Esophagus (tissue), 2 donors: ENCODE measurements at regions not wholly inside any gene's neighbourhood (a gene's known extent, or its start where the extent isn't known, plus 50 kb on each side); places are given as distances from the start of the nearest gene placed in this dataset.
"Not testable (repeated sequence)": the region's sequence is repeated elsewhere in the genome, so short reads cannot be mapped to it uniquely, and the experiment has no call there.

Experiments
- H3K27ac ChIP-seq, 2 donors: one replicate each; pipeline ENCODE4 v1.5.1; 2013; ENCODE audit warnings: low read depth in 2 of 2, mild to moderate bottlenecking in 2 of 2, inconsistent platforms in 1 of 2, low read length in 1 of 2, moderate library complexity in 1 of 2
- H3K27me3 ChIP-seq, 2 donors: one replicate each; pipeline ENCODE4 v1.6.1; 2013; ENCODE audit warnings: low read length in 2 of 2, control low read depth in 1 of 2, mild to moderate bottlenecking in 1 of 2; ENCODE audit not compliant: insufficient read depth in 2 of 2, control insufficient read depth in 1 of 2
- H3K36me3 ChIP-seq, 2 donors: one replicate each; pipeline ENCODE4 v1.6.1; 2013; ENCODE audit warnings: low read length in 1 of 2; ENCODE audit not compliant: control insufficient read depth in 2 of 2, insufficient read depth in 2 of 2
- H3K4me1 ChIP-seq, 2 donors: one replicate each; pipeline ENCODE4 v1.6.1; 2013; ENCODE audit warnings: low read length in 1 of 2; ENCODE audit not compliant: control insufficient read depth in 2 of 2, insufficient read depth in 2 of 2
- H3K4me3 ChIP-seq, 2 donors: one replicate each; pipeline ENCODE4 v1.5.1; 2013; ENCODE audit warnings: low read length in 2 of 2, mild to moderate bottlenecking in 2 of 2, low read depth in 1 of 2, moderate library complexity in 1 of 2
- H3K9me3 ChIP-seq, 2 donors: one replicate each; pipeline ENCODE4 v1.6.1; 2013; ENCODE audit warnings: mild to moderate bottlenecking in 2 of 2, low read depth in 1 of 2, low read length in 1 of 2, moderate library complexity in 1 of 2; ENCODE audit not compliant: control insufficient read depth in 2 of 2, insufficient read depth in 1 of 2
- WGBS, 2 donors: extraction: QIAGEN DNeasy Blood & Tissue Kit; methylation state at CpG; one replicate each; pipeline ENCODE4 v1.1.7; 2013; 5-methylcytosine and 5-hydroxymethylcytosine counted together
- donor health status: healthy with polysubstance abuse.
- donor health status: Bipolar disorder and iron deficiency.

DNA sequence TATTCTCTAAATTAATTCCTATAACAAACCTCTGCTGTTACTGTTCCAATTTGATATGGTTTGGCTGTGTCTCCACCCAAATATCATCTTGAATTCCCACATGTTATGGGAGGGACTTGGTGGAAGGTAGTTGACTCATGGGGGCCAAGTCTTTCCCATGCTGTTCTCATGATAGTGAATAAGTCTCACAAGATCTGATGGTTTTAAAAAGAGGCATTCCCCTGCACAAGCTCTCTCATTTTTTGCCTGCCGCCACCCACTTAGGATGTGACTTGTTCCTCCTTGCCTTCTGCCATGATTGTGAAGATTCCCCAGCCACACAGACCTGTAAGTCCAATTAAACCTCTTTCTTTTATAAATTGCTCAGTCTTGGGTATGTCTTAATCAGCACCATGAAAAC is 104.3 kb upstream of the SLC25A48 start:
- not testable (repeated sequence) for H3K4me1 ChIP-seq, H3K4me3 ChIP-seq, H3K27ac ChIP-seq, H3K36me3 ChIP-seq, H3K27me3 ChIP-seq, H3K9me3 ChIP-seq
- WGBS, 2 donors, result 95 to 96% methylated on average over 1 of the region's 1 CpG

DNA sequence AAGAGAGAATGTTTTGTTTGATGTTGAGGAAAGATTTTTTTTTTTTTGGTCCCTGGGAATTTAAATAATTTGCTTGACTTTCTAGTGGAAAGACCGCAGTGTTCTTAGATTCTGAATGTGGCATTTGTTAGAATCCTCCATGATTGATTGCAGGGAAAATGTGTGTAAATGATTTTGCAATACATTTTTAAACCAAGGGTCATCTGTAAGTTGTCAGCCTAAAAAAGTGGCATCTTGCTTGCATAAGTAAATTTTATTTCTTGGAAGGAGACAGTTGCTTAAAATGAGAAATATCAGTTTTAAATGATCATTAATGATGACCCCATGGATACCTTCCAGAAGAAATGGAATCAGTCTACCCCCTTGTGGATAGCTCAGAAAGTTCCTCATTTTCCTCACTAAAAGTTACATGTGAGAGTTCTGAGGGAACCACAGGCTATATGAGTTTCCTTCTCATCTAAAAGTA is 105.1 kb upstream of the SLC25A48 start:
- Histone ChIP-seq H3K4me1 (peaks cover 4 to 5% of the 10 kb centered on the region in 2 donors), H3K36me3 (no peaks in the 10 kb centered on the region), H3K27me3 (no peaks in the 10 kb centered on the region), H3K4me3 (no peak overlapping the region), H3K27ac (no peak overlapping the region), H3K9me3 (no peaks in the 10 kb centered on the region)
- WGBS, 2 donors, result 54 to 69% methylated on average over 1 of the region's 1 CpG

DNA sequence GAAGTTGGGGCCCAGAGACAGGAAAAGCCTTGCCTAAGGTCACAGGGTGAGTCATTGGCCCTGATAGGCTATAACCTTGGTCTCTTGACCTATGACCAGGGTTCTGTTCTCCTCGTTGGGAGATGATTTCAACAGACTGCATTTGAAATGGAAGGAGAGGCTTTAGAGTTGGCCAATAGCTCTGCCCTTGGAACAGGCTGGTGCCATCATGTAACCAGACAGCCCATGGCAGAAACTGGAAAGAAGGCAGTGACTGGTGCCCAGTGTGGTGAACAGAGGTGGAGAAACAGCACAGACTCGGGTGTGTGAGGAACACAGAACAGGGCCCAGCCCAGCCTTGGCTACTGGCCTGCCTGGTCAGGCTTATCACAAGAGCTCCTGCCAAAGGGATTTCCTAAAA is 109.8 kb upstream of the SLC25A48 start:
- H3K9me3 ChIP-seq, result no peaks in the 10 kb centered on the region
- H3K27me3 ChIP-seq, result no peaks in the 10 kb centered on the region
- no peak overlapping the region for H3K4me3 ChIP-seq
- no peak overlapping the region for H3K27ac ChIP-seq
- H3K4me1 ChIP-seq, result peaks cover 7 to 9% of the 10 kb centered on the region in 2 donors
- H3K36me3 ChIP-seq, result no peaks in the 10 kb centered on the region
- 33 to 43% methylated on average over 2 of the region's 2 CpGs for WGBS, 2 donors

- 55 to 61% methylated on average over 2 of the region's 2 CpGs for WGBS, 2 donors
- Histone ChIP-seq H3K9me3 (no peaks in the 10 kb centered on the region), H3K4me1 (peaks cover 10% of the 10 kb centered on the region in 2 donors), H3K27me3 (no peaks in the 10 kb centered on the region), H3K27ac (no peak overlapping the region), H3K36me3 (no peaks in the 10 kb centered on the region), H3K4me3 (no peak overlapping the region)
These were observed 111.0 kb upstream of the SLC25A48 start for GRCh38 chr5:135723491-135723890.

DNA sequence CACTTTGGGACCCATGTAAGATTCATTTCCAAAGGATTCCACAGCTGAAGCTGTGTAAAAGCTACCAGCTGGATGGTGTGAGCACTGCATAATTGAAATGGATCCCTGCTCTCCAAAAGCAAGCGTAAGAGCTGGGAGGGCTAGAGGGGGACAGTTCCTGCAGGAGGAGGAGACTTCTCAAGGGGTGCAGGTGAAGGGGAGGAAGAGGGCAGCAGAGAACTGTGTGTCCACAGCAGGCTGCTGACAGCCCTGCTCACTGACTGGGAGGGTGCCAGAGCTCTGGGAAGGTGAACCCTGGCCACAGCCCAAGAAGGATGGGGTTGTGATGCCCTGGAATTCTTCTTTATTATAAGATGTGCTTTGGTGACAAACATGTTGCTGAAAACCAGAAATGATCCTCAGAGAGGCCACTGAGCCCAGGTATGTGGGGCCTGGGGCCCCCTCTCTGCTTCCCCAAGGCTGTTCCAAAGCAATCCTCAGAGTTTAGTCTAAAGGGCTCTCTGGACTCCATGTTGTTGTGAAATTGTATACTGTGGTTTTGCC is 112.8 kb upstream of the SLC25A48 start:
- WGBS, 2 donors, result 91 to 95% methylated on average over 1 of the region's 1 CpG
- H3K4me3 ChIP-seq, result no peak overlapping the region
- no peaks in the 10 kb centered on the region for H3K36me3 ChIP-seq
- H3K27ac ChIP-seq, result no peak overlapping the region
- H3K9me3 ChIP-seq, result no peaks in the 10 kb centered on the region
- no peaks in the 10 kb centered on the region for H3K27me3 ChIP-seq
- H3K4me1 ChIP-seq, result peaks cover 10% of the 10 kb centered on the region in 2 donors

DNA sequence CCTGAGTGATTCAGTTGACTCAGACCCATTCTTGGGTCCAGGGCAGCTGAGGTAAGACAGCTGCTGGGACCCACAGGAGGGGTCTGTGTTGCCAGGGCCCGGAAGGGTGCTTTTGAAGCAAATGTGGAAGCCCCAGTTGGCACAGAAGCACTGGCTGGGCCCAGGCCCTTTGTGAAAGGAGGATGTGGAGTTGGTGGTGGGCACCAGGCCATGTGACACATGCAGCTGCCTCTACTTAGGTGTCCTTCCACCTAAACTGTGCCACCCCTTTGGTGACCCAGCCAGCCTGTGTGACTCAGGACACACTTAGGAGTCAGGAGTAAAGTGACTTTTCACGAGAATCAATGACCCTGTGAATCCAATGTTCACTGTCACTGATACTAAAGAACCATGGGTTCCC is 114.3 kb upstream of the SLC25A48 start:
- 87 to 88% methylated on average over 2 of the region's 2 CpGs for WGBS, 2 donors
- H3K36me3 ChIP-seq, result no peaks in the 10 kb centered on the region
- no peak overlapping the region for H3K4me3 ChIP-seq
- H3K4me1 ChIP-seq, result peaks cover 10 to 13% of the 10 kb centered on the region in 2 donors
- H3K27me3 ChIP-seq, result no peaks in the 10 kb centered on the region
- H3K9me3 ChIP-seq, result no peaks in the 10 kb centered on the region
- H3K27ac ChIP-seq, result no peak overlapping the region

GRCh38 chr5:135719428-135720063 is 114.9 kb upstream of the SLC25A48 start:
- Histone ChIP-seq H3K4me3 (no peak overlapping the region), H3K36me3 (no peaks in the 10 kb centered on the region)
- 84 to 86% methylated on average over 4 of the region's 4 CpGs for WGBS, 2 donors

GRCh38 chr5:135718651-135719050 is 115.8 kb upstream of the SLC25A48 start:
- Histone ChIP-seq H3K27me3 (no peaks in the 10 kb centered on the region), H3K27ac (no peak overlapping the region), H3K36me3 (no peaks in the 10 kb centered on the region), H3K9me3 (no peaks in the 10 kb centered on the region), H3K4me3 (no peak overlapping the region), H3K4me1 (peaks cover 6 to 9% of the 10 kb centered on the region in 2 donors)
- 60 to 73% methylated on average over 1 of the region's 1 CpG for WGBS, 2 donors

More at GRCh38 chr5:135719428-135720063, 114.9 kb upstream of the SLC25A48 start:
- no peak overlapping the region for H3K27ac ChIP-seq
- no peaks in the 10 kb centered on the region for H3K27me3 ChIP-seq
- no peaks in the 10 kb centered on the region for H3K9me3 ChIP-seq
- H3K4me1 ChIP-seq, result peaks cover 7 to 10% of the 10 kb centered on the region in 2 donors

DNA sequence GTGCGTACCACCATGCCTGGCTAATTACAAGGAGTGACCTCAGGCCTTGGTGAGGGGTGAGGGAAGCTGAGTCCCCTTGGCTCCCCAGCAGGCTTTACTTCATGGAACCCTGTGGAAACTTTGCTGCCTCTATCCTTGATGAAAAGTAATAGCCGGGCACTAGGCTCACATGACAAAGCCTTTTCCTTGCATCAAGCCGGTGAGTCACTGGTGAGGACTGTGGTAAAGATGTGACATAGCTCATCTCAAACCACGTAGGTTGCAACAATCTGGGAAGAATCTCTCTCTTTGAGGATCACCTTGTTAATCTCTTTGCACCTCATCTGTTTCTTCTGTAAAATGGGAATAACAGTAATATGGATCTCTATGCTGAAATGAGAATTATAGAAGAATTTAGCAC is 116.3 kb upstream of the SLC25A48 start:
- 55 to 61% methylated on average over 4 of the region's 4 CpGs for WGBS, 2 donors

More for the DNA sequence above, 116.3 kb upstream of the SLC25A48 start:
- H3K4me3 ChIP-seq, result no peak overlapping the region
- H3K36me3 ChIP-seq, result no peaks in the 10 kb centered on the region
- H3K9me3 ChIP-seq, result no peaks in the 10 kb centered on the region
- peaks cover 6 to 9% of the 10 kb centered on the region in 2 donors for H3K4me1 ChIP-seq
- H3K27ac ChIP-seq, result no peak overlapping the region
- H3K27me3 ChIP-seq, result no peaks in the 10 kb centered on the region
